ENCODE measurements at regions not wholly inside any gene's neighbourhood (a gene's known extent, or its start where the extent isn't known, plus 50 kb on each side); places are given as distances from the start of the nearest gene placed in this dataset.

DNA sequence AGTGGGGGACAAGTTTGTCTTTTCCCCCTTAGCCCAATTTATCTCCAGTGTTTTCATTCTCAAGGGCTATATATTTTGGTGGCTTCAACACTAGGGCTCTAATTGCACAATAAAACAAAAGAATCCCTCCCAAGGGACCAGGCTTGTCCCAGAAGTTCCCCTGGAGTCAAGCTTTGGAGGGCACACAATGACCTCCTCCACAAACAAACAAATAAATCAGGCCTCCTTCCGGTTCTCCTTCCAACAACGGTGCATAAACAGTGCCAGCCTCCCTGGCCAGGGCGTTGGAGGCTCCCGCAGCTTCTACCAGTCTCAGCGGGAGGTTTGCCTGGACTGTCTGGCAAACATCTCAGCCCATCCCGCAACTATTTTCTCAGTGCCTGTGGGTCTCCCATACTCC is 188.0 kb upstream of the FOXF1 start:
- H3K27ac ChIP-seq (replicated peaks): no peak overlapping the region
- H3K27me3 ChIP-seq (ENCODE audit: insufficient read depth, poor library complexity, severe bottlenecking): no peaks in the 10 kb centered on the region
- H3K4me3 ChIP-seq (replicated peaks; ENCODE audit: insufficient read depth, low read length): no peak overlapping the region
- TF ChIP-seq POLR2AphosphoS5 (IDR thresholded peaks at IDR 0.05; ENCODE audit: low read depth): no peak
- no peak for TF ChIP-seq REST (IDR thresholded peaks at IDR 0.05; ENCODE audit: insufficient replicate concordance, low read depth)
- no peak for TF ChIP-seq SPI1 (IDR thresholded peaks at IDR 0.05; ENCODE audit: borderline replicate concordance, low read depth)
- TF ChIP-seq GABPA (IDR thresholded peaks at IDR 0.05; ENCODE audit: low read depth): no peak
- no peak for TF ChIP-seq CTCF (IDR thresholded peaks at IDR 0.05; ENCODE audit: insufficient read depth, low read length)
- no peak for DNase-seq (ENCODE audit: low read depth in 1 of 2, low spot score in 1 of 2)

- Histone ChIP-seq H3K27ac (replicated peaks) (no peak overlapping the region), H3K4me3 (replicated peaks; ENCODE audit: insufficient read depth, low read length) (no peak overlapping the region), H3K27me3 (ENCODE audit: insufficient read depth, poor library complexity, severe bottlenecking) (no peaks in the 10 kb centered on the region)
- TF ChIP-seq POLR2AphosphoS5 (IDR thresholded peaks at IDR 0.05; ENCODE audit: low read depth) (no peak), SPI1 (IDR thresholded peaks at IDR 0.05; ENCODE audit: borderline replicate concordance, low read depth) (no peak), CTCF (IDR thresholded peaks at IDR 0.05; ENCODE audit: insufficient read depth, low read length) (no peak)
- no peak for DNase-seq (ENCODE audit: low read depth in 1 of 2, low spot score in 1 of 2)
Measured at GRCh38 chr16:86322806-86323205, 187.5 kb upstream of the FOXF1 start.

DNA sequence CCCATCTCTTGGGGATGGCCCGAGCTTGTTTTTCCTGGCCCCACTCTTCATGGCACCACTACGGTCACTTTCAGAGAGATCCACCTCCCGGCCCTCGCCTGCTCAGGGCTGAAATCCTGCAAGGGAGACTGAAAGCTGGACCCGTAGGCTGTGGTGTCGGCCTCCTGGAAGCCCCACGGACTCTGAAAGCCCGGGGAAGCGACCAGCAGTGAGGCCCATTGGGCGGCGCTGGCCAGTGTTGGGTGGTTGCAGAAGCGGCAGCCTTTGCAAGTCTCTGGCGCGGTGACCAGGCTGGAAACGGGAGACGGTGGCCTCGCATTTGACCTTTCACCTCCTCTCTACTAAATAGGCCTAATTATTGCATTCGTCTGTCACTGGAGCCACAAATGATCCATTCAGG is 186.0 kb upstream of the FOXF1 start:
- H3K27me3 ChIP-seq (ENCODE audit: insufficient read depth, poor library complexity, severe bottlenecking): no peaks in the 10 kb centered on the region
- no peak overlapping the region for H3K4me3 ChIP-seq (replicated peaks; ENCODE audit: insufficient read depth, low read length)
- TF ChIP-seq CTCF (IDR thresholded peaks at IDR 0.05; ENCODE audit: insufficient read depth, low read length) (no peak), POLR2AphosphoS5 (IDR thresholded peaks at IDR 0.05; ENCODE audit: low read depth) (no peak), REST (IDR thresholded peaks at IDR 0.05; ENCODE audit: insufficient replicate concordance, low read depth) (no peak), GABPA (IDR thresholded peaks at IDR 0.05; ENCODE audit: low read depth) (no peak), SPI1 (IDR thresholded peaks at IDR 0.05; ENCODE audit: borderline replicate concordance, low read depth) (no peak)
- no peak overlapping the region for H3K27ac ChIP-seq (replicated peaks)
- no peak for DNase-seq (ENCODE audit: low read depth in 1 of 2, low spot score in 1 of 2)

DNA sequence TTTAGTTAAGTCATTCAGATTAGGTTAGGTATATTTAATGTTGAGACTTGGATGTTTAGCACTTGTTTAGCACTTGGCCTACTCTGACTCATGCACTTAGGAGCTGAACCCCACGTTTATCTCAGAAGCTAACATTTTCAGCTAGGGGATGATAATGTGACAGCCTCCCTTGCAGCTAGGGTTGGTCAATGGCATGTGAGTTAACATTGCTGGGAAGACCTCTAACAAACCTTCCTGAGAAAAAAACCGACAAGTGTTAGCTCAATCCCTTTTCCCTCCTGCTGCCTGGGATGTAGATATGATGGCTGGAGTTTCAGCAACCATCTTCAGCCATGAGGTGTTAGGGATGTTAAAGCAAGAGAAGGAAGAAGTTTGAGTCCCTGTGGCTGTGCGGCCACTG is 185.0 kb upstream of the FOXF1 start:
- Histone ChIP-seq H3K4me3 (replicated peaks; ENCODE audit: insufficient read depth, low read length) (no peak overlapping the region), H3K27ac (replicated peaks) (no peak overlapping the region), H3K27me3 (ENCODE audit: insufficient read depth, poor library complexity, severe bottlenecking) (no peaks in the 10 kb centered on the region)
- TF ChIP-seq GABPA (IDR thresholded peaks at IDR 0.05; ENCODE audit: low read depth) (no peak), POLR2AphosphoS5 (IDR thresholded peaks at IDR 0.05; ENCODE audit: low read depth) (no peak), REST (IDR thresholded peaks at IDR 0.05; ENCODE audit: insufficient replicate concordance, low read depth) (no peak), CTCF (IDR thresholded peaks at IDR 0.05; ENCODE audit: insufficient read depth, low read length) (no peak), SPI1 (IDR thresholded peaks at IDR 0.05; ENCODE audit: borderline replicate concordance, low read depth) (no peak)
- DNase-seq (ENCODE audit: low read depth in 1 of 2, low spot score in 1 of 2): no peak

Data from HL-60 (cell line).